NCI-H146 (cell line): ENCODE measurements at regions not wholly inside any gene's neighbourhood (a gene's known extent, or its start where the extent isn't known, plus 50 kb on each side); places are given as distances from the start of the nearest gene placed in this dataset.

Source experiments
- DNase-seq: peaks from one replicate; lab custom pipeline; 2025; lab: John Stamatoyannopoulos, UW

GRCh38 chr11:122062763-122063162 lies 53.3 kb downstream of the BLID start:
- DNase-seq: no peak

- no peak for DNase-seq
Observed at GRCh38 chr11:122059565-122059964, 56.5 kb downstream of the BLID start.

- DNase-seq: no peak
Observed at GRCh38 chr11:122050021-122050690, 65.9 kb downstream of the BLID start.

- DNase-seq: no peak
Observed at GRCh38 chr11:122048401-122048800, 67.6 kb downstream of the BLID start.

- DNase-seq: no peak
Observed at GRCh38 chr11:122046846-122047245, 69.2 kb downstream of the BLID start.

GRCh38 chr11:122046438-122046837 lies 69.6 kb downstream of the BLID start:
- DNase-seq: no peak

GRCh38 chr11:122045181-122045586 lies 70.8 kb downstream of the BLID start:
- DNase-seq: no peak

GRCh38 chr11:122044086-122044485 lies 71.9 kb downstream of the BLID start:
- DNase-seq: no peak

- no peak for DNase-seq
Observed at GRCh38 chr11:122042981-122043380, 73.0 kb downstream of the BLID start.

GRCh38 chr11:122040464-122040863 lies 75.6 kb downstream of the BLID start:
- DNase-seq: no peak

- DNase-seq: no peak
Observed at GRCh38 chr11:122038543-122038942, 77.5 kb downstream of the BLID start.

- DNase-seq: no peak
Observed at GRCh38 chr11:122037911-122038310, 78.1 kb downstream of the BLID start.

GRCh38 chr11:122036493-122036892 lies 79.5 kb downstream of the BLID start:
- no peak for DNase-seq

- no peak for DNase-seq
Observed at GRCh38 chr11:122036018-122036417, 80.0 kb downstream of the BLID start.

- no peak for DNase-seq
Observed at GRCh38 chr11:122033631-122034030, 82.4 kb downstream of the BLID start.

- no peak for DNase-seq
Observed at GRCh38 chr11:122033193-122033592, 82.8 kb downstream of the BLID start.

GRCh38 chr11:122032317-122032716 lies 83.7 kb downstream of the BLID start:
- no peak for DNase-seq

- DNase-seq: no peak
Observed at GRCh38 chr11:122031813-122032212, 84.2 kb downstream of the BLID start.

GRCh38 chr11:122030286-122030685 lies 85.7 kb downstream of the BLID start:
- DNase-seq: no peak

- DNase-seq: no peak
Observed at GRCh38 chr11:122028545-122028944, 87.5 kb downstream of the BLID start.

GRCh38 chr11:122028036-122028435 lies 88.0 kb downstream of the BLID start:
- DNase-seq: no peak

- no peak for DNase-seq
Observed at GRCh38 chr11:122025757-122026156, 90.3 kb downstream of the BLID start.

- no peak for DNase-seq
Observed at GRCh38 chr11:122024278-122024677, 91.7 kb downstream of the BLID start.

GRCh38 chr11:122023614-122024250 lies 92.3 kb downstream of the BLID start:
- DNase-seq: no peak
